PC-9 (cell line): ENCODE measurements at regions not wholly inside any gene's neighbourhood (a gene's known extent, or its start where the extent isn't known, plus 50 kb on each side); places are given as distances from the start of the nearest gene placed in this dataset.

Experiments used
- CTCF ChIP-seq: fragments of 200-600 bp; sonication (generic); conservative IDR thresholded peaks from 2 replicates; pipeline ENCODE4 v1.6.1; 2017; ENCODE audit warnings: mixed run types, antibody characterized with exemption, mild to moderate bottlenecking, moderate library complexity
- EZH2 ChIP-seq: fragments of 200-600 bp; sonication (generic); IDR thresholded peaks from 2 replicates; pipeline ENCODE4 v1.8.0; 2017; ENCODE audit warnings: antibody characterized with exemption, low read depth

- TF ChIP-seq EZH2 = no peak
- no peak for TF ChIP-seq CTCF
Measured at GRCh38 chr4:45199736-45200135, 473.4 kb upstream of the GNPDA2 start.
